ENCODE measurements at regions not wholly inside any gene's neighbourhood (a gene's known extent, or its start where the extent isn't known, plus 50 kb on each side); places are given as distances from the start of the nearest gene placed in this dataset.

DNA sequence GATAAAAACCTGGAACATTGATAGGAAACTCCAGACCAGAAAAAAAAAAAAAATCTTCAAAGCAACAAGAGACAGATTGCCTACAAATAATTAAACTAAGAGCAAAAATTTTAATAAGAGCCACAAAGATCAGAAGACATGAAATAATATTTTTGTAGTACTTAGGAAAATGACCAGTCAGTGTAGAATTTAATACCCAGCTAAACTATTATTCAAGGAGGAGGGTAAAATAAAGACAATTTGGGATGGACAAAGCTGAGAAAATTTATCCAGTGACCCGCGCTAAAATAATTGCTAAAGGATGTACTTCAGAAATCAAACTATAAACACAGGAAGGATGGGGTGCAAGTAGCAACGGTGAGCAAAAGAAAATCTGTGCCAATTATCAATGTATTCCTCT, 133.2 kb downstream of the AQP9 start:
- no peak for DNase-seq

- no peak for DNase-seq
Observed at GRCh38 chr15:58273104-58273503, 134.9 kb downstream of the AQP9 start.

GRCh38 chr15:58274885-58275284, 136.7 kb downstream of the AQP9 start:
- no peak for DNase-seq

DNA sequence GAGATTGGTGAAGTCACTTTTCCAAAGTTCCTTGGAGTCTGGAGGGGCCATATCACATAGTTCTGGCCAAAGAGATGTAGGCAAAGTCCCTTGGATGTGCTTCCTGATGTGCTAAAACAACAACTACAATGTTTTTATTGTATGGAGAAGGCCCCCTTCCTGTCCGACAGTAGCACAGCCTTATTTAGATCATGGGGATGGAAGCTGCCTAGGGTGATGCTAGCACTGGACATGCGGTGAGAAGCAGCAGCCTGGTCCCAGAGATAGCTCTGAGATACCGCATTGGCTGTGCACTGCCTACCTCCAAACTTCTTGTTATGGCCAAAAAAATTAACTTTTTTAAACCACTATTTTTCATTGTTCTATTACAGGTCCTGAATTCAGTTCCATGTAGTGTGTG, 137.6 kb downstream of the AQP9 start:
- DNase-seq: no peak

DNA sequence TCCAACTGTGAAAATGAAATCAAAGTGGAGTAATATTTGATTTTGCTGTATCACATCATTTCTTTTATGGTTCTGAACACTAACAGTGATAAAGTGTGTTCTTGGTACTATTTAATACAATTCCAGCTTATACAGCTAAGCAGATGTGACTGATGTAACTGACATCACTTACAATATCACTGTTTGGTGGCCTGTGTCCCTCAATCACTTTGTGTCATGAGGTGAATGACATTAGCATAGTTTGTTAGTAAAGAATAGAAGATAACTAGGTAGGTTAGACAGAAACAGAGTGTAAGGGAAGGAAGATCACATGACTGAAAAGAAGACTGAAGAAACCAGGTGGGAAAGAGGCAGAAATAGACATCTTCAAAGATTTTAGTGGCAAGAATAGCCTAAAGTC, 138.7 kb downstream of the AQP9 start:
- DNase-seq: no peak

- DNase-seq: no peak
Observed at GRCh38 chr15:58277333-58277732, 139.2 kb downstream of the AQP9 start.

GRCh38 chr15:58279106-58279505, 140.9 kb downstream of the AQP9 start:
- no peak for DNase-seq

DNA sequence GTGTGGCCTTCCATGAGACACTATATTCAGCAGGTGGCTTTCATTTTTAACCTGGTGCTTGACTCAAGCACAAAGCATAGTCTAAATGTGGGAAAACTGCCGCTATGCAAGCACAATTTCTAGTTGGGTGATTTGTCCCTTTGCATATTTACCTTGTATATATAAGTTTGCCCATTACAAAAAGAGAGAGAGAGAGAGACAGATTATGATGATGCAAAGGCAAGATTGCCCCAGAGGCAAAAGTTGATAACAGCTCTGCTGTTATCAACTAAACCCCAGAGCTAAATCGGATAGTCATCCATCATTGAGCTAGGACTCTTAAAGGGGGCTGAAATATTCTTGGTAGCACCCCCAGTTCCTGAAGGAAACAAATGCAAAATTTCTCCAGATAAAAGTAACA, 141.5 kb downstream of the AQP9 start:
- no peak for DNase-seq

DNA sequence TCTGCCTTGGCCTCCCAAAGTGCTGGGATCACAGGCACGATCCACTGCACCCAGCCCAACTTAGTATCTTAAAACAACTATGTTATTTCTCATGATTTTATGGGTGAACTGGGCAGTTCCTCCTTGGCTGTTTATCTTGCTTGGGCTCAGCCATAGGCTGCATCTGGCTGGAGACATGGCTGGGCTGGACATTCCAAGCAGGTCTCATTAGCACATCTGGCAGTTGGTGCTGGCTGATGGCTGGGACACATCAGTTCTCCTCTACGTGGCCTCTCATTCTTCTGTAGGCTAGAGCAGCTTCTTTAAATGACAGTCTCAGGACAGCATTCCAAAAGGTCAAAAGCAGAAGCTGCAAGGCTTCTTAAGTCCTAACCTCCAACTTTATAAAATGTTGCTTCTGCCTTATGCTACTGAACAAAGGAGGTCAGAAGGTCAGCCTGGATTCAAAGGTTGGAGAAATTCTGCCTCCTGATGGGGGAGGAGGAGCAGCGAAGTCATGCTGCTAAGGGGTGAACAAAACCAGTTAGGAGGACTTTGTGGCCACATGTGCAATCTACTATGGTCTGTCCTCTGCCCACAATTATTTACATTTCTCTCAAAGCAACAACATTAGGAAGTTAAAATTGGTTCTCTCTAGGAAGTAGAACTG, 144.0 kb downstream of the AQP9 start:
- no peak for DNase-seq

GRCh38 chr15:58283302-58283701, 145.1 kb downstream of the AQP9 start:
- no peak for DNase-seq

GRCh38 chr15:58284293-58284692, 146.1 kb downstream of the AQP9 start:
- no peak for DNase-seq

DNA sequence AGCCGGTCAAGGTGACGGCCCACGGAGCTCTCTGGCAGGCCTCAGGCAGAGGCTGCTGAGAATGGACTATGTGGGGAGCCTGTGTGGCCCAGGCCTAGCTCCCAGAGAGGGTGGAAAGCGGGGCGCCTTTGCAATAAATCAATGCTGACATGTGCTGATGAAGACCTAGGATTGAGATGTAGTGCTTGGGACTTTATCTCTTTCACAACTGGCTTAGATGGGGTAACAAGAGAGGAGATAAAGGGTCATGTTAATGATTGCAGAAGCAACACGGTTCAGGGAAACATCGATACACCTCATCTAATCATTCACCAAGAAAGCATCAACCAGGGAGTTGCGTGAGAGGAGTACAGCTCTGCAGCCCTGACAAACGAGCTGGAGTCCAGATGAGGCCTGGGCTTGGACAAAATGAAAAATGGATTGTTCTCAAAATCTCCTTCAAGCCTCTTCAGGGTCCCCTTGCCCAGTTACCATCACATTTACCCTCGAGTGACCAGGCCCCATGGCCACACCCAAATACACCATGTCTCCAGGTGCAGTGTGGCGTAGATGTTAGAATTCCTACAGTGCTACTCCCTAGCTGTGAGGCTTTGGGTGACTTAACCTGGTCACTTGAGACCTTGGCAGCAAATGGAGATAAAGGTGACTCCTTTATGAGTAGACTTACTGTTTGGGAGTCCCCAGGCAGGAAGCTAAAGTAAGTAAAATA, 146.4 kb upstream of the LIPC start:
- no peak for DNase-seq

DNA sequence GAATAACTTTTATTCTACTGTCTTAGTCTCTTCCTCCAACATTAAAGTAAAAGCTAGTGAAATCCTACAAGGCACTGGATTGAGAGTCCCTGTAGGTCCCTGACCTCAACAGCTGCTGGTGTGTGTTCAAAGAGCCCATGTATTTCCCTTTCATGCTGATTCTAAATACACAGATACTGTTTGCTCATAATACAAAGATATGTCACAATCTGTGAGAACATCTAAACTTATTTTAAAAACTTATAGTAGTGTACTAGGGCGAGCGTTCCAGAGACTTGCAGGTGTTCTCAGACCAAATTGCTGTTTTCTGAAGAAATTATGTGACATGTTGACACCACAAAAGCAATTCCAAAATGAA, 145.9 kb upstream of the LIPC start:
- DNase-seq: no peak

DNA sequence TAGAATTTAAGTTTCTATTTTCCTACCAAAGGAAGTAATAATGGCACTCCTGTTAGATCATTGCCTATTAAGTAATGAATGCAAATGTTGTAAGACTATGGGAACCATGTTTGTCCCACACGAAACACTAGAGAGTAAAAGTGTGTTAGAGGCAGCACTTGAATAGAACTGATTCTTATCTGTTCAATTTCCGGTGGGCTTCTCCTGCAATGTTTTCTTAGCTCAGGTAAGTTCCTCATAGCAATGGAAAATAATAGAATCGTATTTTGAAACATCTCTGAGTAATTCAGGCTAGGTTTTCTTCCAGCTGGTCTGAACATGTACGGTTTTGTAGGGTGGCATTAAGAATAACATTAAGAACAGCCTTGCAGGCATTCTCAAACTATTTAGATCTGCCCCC, 145.3 kb upstream of the LIPC start:
- DNase-seq: no peak

GRCh38 chr15:58287891-58288290, 143.9 kb upstream of the LIPC start:
- DNase-seq: no peak

DNA sequence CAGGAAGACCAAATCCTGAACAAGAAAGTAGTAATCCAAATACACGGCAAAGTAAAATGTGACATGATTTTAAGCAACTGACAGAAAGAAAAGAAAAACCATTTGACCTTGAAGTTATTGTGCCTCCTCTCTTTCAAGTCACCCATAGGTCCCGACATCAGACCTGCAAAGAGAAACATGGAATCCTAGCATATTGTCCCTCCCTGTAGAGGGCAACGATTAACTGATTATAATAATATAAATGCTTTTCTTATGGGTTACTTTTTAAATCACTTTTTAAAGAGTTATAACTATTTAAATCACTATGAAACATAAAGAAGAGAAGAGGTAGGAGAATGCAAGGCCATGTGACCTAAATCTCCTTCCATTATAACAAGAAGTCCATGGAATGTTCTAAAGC, 143.2 kb upstream of the LIPC start:
- DNase-seq: no peak

DNA sequence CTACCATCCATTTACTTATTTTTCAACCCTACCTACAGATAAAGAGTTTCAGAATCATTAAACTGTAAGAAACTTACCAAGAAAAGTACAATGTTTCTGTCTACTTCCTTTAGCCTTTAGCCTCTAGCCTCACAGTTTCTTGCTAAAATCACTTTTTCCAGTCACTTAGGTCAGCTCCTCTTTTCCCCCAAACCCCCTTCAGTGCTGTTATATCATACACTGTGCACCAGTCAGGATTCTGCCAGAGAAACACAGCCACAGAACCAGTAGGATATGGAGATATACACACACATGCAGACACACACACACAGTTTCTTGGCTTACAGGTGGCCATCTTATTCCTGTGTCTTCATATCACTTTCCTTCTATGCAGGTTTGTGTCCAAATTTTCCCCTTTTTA, 139.9 kb upstream of the LIPC start:
- no peak for DNase-seq

- no peak for DNase-seq
Observed at GRCh38 chr15:58292751-58293175, 139.0 kb upstream of the LIPC start.

DNA sequence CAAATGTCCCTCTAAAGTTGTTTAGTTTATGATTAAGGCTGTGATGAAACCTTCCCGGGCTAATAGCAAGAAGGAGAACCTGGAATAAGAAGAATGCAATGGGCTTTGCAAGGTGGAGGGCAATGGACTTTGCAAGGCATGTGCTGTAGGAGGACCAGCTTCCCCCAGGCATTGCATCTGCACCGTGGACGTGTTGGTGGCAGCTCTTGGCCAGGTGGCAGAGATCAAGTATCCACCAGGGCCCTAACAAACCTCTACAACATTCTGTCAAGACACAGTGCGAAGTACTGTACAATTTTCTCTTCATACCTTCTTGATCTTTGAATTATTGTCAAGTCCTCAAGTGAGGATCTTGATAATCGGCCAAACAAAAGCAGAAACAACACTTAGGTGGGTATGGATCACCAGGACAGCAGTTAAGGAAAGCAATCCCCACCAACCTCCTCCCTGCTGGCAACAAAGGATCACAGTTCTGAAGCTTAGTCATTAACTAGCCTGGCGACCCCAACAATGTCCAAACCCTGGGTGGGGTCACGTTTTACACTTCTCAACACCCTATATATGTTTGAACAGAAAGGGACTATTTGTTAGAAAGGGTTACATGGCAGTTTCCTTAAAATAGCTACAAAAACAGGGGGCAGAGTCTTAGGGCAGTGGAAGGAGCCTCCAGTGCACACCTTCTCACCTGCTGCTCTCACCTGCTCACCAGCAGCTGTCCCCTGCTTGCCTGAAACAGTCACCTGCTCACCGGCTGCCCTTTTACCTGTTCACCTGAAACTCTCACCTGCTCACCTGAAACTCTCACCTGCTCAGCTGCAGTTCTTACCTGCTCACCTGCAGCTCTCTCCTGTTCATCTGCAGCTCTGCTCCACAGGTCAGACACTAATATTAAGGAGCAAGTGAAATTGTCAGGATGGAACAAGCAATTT, 137.9 kb upstream of the LIPC start:
- DNase-seq: no peak

- no peak for DNase-seq
Observed at GRCh38 chr15:58294681-58295254, 137.0 kb upstream of the LIPC start.

DNA sequence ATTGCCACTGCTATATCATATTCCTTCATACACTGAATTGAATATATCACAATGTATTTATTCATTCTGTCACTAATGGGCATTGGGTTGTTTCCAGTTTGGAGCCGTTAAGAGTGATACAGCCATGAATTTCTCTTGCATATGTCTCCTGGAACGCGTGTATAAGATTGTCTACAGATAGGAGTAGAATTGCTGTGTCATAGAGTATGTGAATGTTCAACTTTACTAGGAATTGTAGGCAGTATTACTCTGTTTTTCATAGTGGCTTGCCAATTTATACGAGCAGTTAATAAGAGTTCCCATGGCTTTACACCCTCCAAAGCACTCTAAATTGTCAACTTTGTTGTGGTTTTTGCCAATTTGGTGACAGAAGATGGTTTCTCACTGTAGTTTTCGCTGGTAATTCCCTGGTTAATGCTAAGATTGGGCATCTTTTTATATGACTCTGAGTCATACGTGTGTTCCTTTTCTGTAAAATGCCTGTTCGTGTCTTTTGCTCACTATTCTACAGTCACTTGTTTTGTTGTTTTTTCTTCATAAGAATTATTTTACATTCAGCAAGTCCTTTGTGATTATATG, 136.1 kb upstream of the LIPC start:
- DNase-seq: no peak

- no peak for DNase-seq
Observed at GRCh38 chr15:58296276-58296675, 135.5 kb upstream of the LIPC start.

GRCh38 chr15:58297639-58298038, 134.2 kb upstream of the LIPC start:
- no peak for DNase-seq

Measured in NCI-H1417 treated with DMSO at 0.1 percent for 48 hours (cell line).